Fibroblast of villous mesenchyme (primary cell): ENCODE measurements at regions not wholly inside any gene's neighbourhood (a gene's known extent, or its start where the extent isn't known, plus 50 kb on each side); places are given as distances from the start of the nearest gene placed in this dataset.

ENCODE experiments used
- DNase-seq: peaks from one replicate; pipeline ENCODE4 v3.0.0-alpha.2; 2010; ENCODE audit warnings: low read depth
- H3K4me3 ChIP-seq: 2 replicates; pipeline ENCODE4 v1.5.1; 2011; ENCODE audit warnings: low read depth, mild to moderate bottlenecking, low read length
- TF ChIP-seq, protein P1 (sequence below): IDR thresholded peaks from 2 replicates; pipeline ENCODE4 v1.5.1; 2012; ENCODE audit warnings: low read depth, mild to moderate bottlenecking, low read length; ENCODE audit not compliant: insufficient read depth

DNA sequence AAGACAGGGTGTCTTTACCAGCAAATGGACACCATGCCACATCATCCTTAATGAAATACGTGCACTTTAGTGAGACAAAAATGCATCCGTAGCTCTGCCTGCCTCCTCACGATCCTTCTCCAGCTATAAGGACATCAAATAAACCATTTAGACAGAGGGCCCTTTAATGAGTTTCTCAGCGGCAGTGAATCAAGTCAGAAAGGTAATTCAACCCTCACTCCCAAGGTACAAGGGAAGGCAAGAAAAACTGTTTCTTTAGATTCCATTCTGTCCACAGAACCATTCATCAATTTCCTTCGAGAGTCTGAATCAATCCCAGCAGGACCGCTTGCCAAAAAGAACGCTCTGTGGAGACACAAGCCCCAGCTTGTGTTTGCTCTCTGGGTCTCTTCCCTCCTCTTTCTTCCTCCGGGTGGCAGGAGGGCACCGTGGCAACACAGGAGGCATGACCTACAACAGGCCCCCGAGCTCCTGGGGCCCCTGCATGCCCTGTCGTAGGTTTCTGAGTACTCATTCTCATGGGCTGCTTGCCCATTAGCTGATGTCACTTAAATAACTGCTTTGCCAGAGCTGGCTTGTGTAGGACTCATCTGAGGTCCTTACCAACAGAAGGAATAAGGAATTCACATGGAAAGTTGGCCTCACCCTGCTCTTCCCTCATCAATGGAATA lies 297.8 kb upstream of the PRKCQ start:
- TF ChIP-seq, protein P1, sequence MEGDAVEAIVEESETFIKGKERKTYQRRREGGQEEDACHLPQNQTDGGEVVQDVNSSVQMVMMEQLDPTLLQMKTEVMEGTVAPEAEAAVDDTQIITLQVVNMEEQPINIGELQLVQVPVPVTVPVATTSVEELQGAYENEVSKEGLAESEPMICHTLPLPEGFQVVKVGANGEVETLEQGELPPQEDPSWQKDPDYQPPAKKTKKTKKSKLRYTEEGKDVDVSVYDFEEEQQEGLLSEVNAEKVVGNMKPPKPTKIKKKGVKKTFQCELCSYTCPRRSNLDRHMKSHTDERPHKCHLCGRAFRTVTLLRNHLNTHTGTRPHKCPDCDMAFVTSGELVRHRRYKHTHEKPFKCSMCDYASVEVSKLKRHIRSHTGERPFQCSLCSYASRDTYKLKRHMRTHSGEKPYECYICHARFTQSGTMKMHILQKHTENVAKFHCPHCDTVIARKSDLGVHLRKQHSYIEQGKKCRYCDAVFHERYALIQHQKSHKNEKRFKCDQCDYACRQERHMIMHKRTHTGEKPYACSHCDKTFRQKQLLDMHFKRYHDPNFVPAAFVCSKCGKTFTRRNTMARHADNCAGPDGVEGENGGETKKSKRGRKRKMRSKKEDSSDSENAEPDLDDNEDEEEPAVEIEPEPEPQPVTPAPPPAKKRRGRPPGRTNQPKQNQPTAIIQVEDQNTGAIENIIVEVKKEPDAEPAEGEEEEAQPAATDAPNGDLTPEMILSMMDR, result no peak
- H3K4me3 ChIP-seq, result no peak overlapping the region
- DNase-seq, result no peak

DNA sequence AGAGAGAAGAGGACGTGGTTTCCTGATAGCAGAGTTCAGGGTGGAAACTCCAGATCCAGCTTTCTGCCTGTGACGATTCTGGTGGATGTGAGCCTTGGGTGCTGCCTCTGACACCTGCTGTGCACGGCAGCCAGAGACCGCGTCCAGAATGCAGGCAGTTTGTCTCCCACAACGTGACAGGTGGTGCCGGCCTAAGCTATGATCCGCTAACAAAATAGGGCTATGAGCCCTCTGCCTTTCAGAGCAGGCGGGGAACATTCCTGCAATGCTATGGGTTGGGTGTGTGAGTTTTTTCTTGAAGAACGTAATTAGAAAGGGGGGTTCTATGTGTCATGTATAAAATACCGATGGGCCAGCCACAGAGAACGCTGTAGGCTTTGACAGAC lies 297.3 kb upstream of the PRKCQ start:
- TF ChIP-seq, protein P1, result no peak
- DNase-seq, result no peak
- no peak overlapping the region for H3K4me3 ChIP-seq

DNA sequence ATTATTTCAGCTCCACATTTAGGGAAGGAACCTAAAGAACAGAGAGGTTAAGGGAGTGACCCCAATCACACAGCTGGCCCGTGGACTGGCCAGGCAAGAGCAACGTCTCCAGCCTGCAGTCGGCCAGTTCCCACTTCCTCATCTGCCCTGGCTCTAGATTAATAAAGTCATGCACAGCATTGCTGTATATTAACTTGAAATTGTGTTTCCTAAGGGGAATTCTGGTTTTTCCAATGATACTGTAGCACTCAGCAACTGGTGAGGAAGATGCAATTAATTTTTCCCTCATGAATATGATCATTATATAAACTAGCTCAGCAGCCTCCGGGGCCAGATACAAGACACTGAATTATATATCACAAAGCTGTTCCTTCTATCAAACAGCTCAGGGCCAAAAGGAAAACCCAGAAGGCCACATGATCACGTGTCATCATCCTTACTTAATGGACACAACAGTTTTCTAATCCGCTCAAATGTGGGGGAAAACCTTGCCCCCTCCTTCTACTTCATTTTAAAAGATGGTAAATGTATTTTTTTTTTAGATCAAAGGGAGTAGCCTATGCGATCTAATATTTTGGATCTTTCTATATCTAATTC lies 295.3 kb upstream of the PRKCQ start:
- no peak for DNase-seq
- no peak overlapping the region for H3K4me3 ChIP-seq
- TF ChIP-seq, protein P1, result no peak

DNA sequence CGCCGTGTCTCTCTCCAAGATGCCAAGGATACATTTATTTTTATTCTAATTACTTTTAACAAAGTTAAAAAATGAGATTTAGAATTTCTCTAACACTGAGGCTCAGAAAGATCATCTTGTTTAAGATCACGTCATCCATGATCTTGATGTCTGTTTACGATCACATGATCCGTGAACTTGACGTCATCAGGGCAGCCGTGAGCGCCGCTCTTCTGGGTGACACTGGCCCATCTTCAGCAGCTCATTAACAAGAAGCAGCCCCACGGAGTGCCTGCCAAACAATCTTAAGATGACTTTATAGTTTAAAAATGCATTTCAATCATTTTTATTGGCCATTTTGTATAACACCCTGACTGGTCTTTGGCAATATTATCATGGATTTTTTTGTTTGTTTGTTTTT lies 291.1 kb upstream of the PRKCQ start:
- no peak overlapping the region for H3K4me3 ChIP-seq
- TF ChIP-seq, protein P1, result no peak
- DNase-seq, result peak; percentile 46

DNA sequence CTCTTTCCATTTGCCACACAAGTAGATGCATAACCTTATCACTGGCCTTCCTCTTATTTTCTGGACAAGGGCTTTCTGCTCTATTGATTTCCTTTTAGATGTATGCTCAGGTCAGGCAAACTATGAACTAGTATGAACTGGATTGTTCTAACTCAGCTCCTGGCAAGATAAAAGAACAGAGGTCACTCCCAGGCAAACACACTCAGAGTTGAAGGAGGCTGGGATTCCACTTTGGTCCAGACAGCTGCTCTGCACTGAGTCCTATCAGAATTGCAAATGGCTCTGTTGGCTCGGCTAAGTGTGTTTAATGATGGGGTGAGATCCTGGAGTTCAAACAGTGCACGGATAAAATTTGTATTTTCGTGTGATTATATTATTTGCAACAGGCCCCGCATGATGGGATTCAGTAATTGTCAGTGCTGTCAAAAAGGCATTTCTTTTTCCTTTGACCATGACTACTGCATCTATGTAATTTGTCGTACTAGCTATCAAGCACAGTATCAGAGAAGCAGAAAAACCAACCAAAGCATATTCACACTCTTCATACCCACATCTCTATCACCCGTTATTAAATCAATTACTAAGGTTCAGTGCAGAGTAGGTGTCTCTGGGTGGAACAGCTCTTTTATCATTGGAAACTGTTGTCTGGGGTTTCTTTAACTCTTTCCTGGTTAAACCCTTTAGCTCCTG lies 288.1 kb upstream of the PRKCQ start:
- TF ChIP-seq, protein P1, result no peak
- no peak for DNase-seq
- no peak overlapping the region for H3K4me3 ChIP-seq

DNA sequence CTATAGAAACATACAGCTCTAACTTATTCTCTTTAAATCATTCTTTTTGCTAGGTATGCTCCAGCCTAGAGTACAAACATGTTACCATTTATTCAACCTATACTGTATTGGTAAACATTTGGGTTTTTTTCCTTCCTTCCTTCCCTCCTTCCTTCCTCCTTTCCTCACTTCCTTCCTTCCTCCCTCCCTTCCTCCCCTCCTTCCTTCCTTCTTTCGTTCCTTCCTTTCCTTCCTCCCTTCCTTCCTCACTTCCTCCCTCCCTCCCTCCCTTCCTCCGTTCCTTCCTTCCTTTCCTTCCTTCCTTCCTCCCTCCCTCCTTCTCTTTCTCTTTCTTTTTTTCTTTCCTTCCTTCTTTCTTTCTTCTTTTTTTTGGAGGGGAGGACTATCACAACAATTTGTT lies 286.7 kb upstream of the PRKCQ start:
- DNase-seq, result no peak
- TF ChIP-seq, protein P1, result no peak
- H3K4me3 ChIP-seq, result no peak overlapping the region
